Activated B cell treated with CpG ODN at 0.5 μM for 24 hours (primary cell): ENCODE measurements at regions not wholly inside any gene's neighbourhood (a gene's known extent, or its start where the extent isn't known, plus 50 kb on each side); places are given as distances from the start of the nearest gene placed in this dataset.

ENCODE experiments used
- ATAC-seq: fragments of 200-7000 bp; cut with Tn5 transposase; one replicate; pipeline ENCODE4 v1.10.0; 2021; ENCODE audit warnings: low read depth, mild to moderate bottlenecking, moderate library complexity
- CTCF ChIA-PET: fragments of 350-600 bp; sonication (Branson Sonifier 250); formaldehyde crosslinking; loops from one replicate; lab custom pipeline; 2021; ENCODE audit warnings: antibody characterized with exemption; lab: Charles Lee
- POLR2A ChIA-PET: fragments of 350-600 bp; sonication (Branson Sonifier 250); formaldehyde crosslinking; loops from one replicate; lab custom pipeline; 2021; ENCODE audit warnings: antibody characterized with exemption; lab: Charles Lee
- DNase-seq: peaks from one replicate; pipeline ENCODE4 v3.0.0; 2022
- H3K27ac Mint-ChIP-seq: one replicate; pipeline ENCODE4 v1.8.0; 2020; ENCODE audit warnings: mixed read lengths
- H3K27me3 Mint-ChIP-seq: one replicate; pipeline ENCODE4 v1.8.0; 2021; ENCODE audit warnings: mixed read lengths
- H3K36me3 Mint-ChIP-seq: one replicate; pipeline ENCODE4 v1.8.0; 2021; ENCODE audit warnings: low read depth, mixed read lengths
- H3K4me1 Mint-ChIP-seq: one replicate; pipeline ENCODE4 v1.8.0; 2021; ENCODE audit warnings: mixed read lengths
- H3K4me3 Mint-ChIP-seq: one replicate; pipeline ENCODE4 v1.8.0; 2020; ENCODE audit warnings: mild to moderate bottlenecking, mixed read lengths
- H3K9me3 Mint-ChIP-seq: one replicate; pipeline ENCODE4 v1.8.0; 2020; ENCODE audit warnings: mixed read lengths
- intact Hi-C: fragments of 100-400 bp; cut with micrococcal nuclease; formaldehyde crosslinking; loops from one replicate; pipeline ENCODE4 v1.15.1; 2024
- TF ChIP-seq, protein P1 (sequence below): fragments of 200-600 bp; IDR thresholded peaks from one replicate; pipeline ENCODE4 v1.8.0; 2022; ENCODE audit warnings: antibody characterized with exemption, mild to moderate bottlenecking

DNA sequence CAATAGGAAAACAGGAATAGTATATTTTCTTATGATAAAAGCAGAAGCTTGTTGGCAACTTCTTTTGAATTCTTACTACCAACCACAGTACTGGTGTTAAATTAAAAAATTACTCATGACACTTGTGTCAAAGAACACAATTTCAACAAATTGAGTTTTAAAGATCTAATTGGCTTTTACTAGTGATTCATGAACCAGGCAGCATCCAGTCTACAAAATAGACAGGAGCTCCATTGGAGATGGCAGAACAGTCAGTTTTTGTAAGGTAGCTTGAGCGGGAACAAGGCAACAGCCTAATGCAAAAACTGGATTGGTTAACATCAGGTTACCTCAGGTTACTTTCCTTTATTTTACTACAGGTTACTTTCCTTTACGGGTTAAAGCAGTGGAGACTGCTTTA is 181.3 kb upstream of the THBS1 start:
- TF ChIP-seq, protein P1, sequence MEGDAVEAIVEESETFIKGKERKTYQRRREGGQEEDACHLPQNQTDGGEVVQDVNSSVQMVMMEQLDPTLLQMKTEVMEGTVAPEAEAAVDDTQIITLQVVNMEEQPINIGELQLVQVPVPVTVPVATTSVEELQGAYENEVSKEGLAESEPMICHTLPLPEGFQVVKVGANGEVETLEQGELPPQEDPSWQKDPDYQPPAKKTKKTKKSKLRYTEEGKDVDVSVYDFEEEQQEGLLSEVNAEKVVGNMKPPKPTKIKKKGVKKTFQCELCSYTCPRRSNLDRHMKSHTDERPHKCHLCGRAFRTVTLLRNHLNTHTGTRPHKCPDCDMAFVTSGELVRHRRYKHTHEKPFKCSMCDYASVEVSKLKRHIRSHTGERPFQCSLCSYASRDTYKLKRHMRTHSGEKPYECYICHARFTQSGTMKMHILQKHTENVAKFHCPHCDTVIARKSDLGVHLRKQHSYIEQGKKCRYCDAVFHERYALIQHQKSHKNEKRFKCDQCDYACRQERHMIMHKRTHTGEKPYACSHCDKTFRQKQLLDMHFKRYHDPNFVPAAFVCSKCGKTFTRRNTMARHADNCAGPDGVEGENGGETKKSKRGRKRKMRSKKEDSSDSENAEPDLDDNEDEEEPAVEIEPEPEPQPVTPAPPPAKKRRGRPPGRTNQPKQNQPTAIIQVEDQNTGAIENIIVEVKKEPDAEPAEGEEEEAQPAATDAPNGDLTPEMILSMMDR: no peak
- intact Hi-C loops: no loop called here
- Mint-ChIP-seq H3K9me3 (no peaks in the 10 kb centered on the region), H3K36me3 (no peaks in the 10 kb centered on the region), H3K27me3 (peaks cover 11% of the 10 kb centered on the region), H3K4me3 (no peak overlapping the region), H3K27ac (no peak overlapping the region), H3K4me1 (no peaks in the 10 kb centered on the region)
- POLR2A ChIA-PET: no interaction called here
- CTCF ChIA-PET: no interaction called here
- ATAC-seq (no peak), DNase-seq (no peak)

DNA sequence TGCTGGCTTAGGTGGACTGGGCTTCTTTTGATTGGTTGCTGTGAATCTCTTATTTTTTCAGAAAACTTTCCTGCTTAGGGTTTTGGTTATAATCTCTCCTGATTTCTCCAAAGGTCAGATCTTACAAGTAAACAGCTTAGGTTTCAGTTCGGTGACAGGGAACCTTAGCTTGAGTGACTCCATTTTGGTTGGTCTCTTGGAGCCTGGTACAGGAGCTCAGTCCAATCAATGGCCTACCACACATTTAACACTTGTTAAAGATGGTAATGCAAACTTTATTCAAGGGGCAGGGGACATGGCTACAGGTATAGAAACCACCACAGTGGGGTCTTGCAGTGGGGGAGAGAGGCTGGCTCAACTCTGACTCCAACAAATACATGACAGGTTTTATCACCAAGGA is 180.9 kb upstream of the THBS1 start:
- POLR2A ChIA-PET: no interaction called here
- intact Hi-C loops: no loop called here

DNA sequence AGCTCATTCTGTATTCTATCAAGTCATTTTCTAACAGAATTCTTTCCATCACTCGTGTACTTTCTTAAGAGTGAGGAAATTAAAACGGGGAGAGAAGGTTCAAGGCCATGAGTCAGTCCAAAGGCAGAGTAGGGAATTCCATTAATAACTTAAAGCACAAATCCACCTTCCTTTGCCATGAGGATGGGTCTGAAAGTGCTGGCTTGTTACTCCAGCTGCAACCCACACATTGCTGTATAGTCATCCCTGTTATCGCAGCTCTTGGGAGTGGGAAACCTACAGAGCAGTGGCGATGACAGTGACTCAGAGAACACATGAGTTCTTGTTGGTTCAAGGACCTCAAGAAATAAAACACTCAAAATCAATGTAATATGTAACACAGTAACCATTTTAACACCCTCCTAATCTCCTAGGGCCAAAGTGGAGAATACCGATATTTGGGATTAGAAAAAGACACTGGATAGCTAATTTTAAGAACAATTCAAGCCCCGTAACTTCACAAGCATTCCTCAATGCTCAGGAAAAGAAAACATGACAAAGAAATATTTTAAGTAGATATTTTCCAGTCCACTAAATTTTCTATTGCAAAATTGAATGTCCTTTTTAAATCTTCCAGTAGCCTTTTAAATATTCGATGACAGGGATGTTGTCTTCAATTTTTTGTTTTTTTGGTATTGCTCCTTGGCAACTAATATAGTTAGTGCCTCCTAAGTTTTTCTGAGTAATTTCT is 179.9 kb upstream of the THBS1 start:
- ChIA-PET POLR2A (no interaction called here), CTCF (no interaction called here)
- DNase-seq: no peak
- H3K4me1 Mint-ChIP-seq: no peaks in the 10 kb centered on the region
- intact Hi-C loops: no loop called here
- H3K27me3 Mint-ChIP-seq: peaks cover 5% of the 10 kb centered on the region
- H3K36me3 Mint-ChIP-seq: no peaks in the 10 kb centered on the region
- ATAC-seq: no peak
- no peak overlapping the region for H3K4me3 Mint-ChIP-seq
- H3K27ac Mint-ChIP-seq: no peak overlapping the region
- H3K9me3 Mint-ChIP-seq: no peaks in the 10 kb centered on the region
- TF ChIP-seq, protein P1: no peak

More for the DNA sequence above, 180.9 kb upstream of the THBS1 start:
- no peak overlapping the region for H3K4me3 Mint-ChIP-seq
- ATAC-seq (no peak), DNase-seq (no peak)
- no peaks in the 10 kb centered on the region for H3K9me3 Mint-ChIP-seq
- H3K36me3 Mint-ChIP-seq: no peaks in the 10 kb centered on the region
- H3K4me1 Mint-ChIP-seq: no peaks in the 10 kb centered on the region
- CTCF ChIA-PET: no interaction called here
- TF ChIP-seq, protein P1: no peak
- H3K27ac Mint-ChIP-seq: no peak overlapping the region
- peaks cover 9% of the 10 kb centered on the region for H3K27me3 Mint-ChIP-seq

DNA sequence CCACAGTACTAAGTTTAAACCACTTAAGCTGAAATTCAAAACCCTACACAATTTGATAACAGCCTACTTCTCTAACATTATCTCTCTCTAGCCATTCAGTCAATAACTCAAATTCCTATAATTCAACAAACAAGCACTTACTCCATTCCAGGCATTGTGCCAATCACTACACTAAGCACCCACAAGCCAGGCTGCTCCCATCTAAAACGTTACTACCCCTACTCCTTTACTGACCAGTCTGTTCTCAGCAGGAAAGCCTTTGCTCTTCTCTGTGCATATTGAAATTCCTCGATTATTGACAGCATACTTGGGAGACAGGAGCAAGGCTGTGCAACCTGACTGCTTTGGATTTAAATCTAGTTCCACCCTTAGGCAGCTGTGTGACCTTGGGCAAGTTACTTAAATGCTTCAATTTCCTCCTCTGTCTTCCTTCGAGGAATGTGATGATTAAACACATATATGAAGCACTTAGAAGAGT is 177.2 kb upstream of the THBS1 start:
- TF ChIP-seq, protein P1: no peak
- no peak overlapping the region for H3K4me3 Mint-ChIP-seq
- H3K27ac Mint-ChIP-seq: no peak overlapping the region
- H3K9me3 Mint-ChIP-seq: no peaks in the 10 kb centered on the region
- ChIA-PET CTCF (no interaction called here), POLR2A (no interaction called here)
- intact Hi-C loops: no loop called here
- H3K36me3 Mint-ChIP-seq: no peaks in the 10 kb centered on the region
- ATAC-seq: no peak
- DNase-seq: no peak
- H3K4me1 Mint-ChIP-seq: no peaks in the 10 kb centered on the region
- H3K27me3 Mint-ChIP-seq: no peaks in the 10 kb centered on the region

DNA sequence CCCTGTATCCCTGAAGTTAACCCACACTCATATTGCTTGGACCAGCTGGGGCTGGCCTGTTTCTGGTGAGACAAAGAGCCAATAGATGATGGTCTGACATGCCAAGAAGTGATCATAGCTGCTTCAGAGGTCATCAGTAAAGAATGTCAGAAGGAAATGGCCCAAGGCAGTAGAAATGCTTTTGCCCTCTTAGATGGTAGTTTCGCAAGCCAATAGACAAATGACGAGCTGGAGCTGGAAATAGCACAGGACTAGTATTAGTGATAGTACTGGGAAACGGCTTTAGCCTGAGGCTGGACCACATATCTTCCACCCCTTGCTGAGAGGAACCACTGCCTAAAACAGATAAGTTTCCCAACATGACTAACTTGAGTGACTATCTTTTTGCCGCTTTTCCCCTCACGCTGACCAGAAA is 176.1 kb upstream of the THBS1 start:
- Mint-ChIP-seq H3K4me1 (no peaks in the 10 kb centered on the region), H3K27ac (no peak overlapping the region), H3K4me3 (no peak overlapping the region), H3K9me3 (no peaks in the 10 kb centered on the region), H3K27me3 (no peaks in the 10 kb centered on the region), H3K36me3 (no peaks in the 10 kb centered on the region)
- TF ChIP-seq, protein P1: no peak
- ChIA-PET CTCF (no interaction called here), POLR2A (no interaction called here)
- intact Hi-C loops: no loop called here
- ATAC-seq (no peak), DNase-seq (no peak)
